SK-N-DZ (cell line): ENCODE measurements at regions not wholly inside any gene's neighbourhood (a gene's known extent, or its start where the extent isn't known, plus 50 kb on each side); places are given as distances from the start of the nearest gene placed in this dataset.

Experiments
- DNase-seq: peaks from one replicate; pipeline ENCODE4 v3.0.0-alpha.2; 2015; ENCODE audit warnings: low spot score

GRCh38 chrX:39169976-39170375 is 368.7 kb downstream of the MID1IP1 start:
- no peak for DNase-seq

DNA sequence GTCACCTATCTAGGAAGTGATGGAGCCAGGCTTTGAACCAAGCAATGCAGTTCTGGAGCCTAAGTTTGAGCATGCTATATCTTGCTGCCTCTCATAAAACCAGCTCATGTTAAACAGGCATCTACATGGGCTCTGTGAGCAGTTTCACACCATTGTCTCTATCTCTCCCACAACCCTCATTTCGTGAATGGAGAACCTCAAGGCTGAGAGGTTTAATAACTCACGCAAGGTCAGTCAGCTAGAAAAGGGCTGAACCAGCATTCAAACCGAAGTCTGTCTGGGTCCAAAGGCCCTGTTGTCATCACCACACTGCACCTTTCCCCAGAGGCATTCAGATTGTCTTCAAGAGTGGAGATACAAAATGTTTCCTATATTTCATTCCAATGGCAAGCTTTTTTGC is 369.2 kb downstream of the MID1IP1 start:
- no peak for DNase-seq

- no peak for DNase-seq
Measured at GRCh38 chrX:39171686-39172085, 370.4 kb downstream of the MID1IP1 start.

DNA sequence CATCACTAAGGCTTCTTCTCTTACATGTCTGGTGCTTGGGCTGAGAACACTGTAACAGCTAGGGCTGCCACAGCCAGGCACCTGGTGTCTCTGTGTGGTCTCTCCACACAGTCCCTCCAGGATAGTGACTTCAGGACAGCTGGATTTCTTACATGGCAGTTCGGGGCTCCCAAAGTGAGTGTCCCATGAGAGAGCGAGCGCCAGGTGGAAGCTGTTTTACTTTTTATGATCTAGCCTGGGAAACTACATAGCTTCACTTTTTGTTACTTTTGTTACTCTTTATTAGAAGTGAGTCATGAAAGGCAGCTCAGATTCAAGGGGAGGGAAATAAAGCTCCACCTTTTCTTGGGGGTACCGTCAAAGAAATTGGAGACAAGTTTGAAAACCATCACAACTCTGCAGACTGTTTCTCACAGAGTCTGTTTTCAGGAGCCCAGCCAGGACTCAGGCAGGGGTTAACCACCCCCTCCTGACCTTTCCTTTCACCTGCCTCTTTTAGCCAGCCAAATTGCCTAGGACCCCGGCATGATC is 373.0 kb downstream of the MID1IP1 start:
- no peak for DNase-seq

GRCh38 chrX:39174772-39175417 is 373.6 kb downstream of the MID1IP1 start:
- DNase-seq = no peak

DNA sequence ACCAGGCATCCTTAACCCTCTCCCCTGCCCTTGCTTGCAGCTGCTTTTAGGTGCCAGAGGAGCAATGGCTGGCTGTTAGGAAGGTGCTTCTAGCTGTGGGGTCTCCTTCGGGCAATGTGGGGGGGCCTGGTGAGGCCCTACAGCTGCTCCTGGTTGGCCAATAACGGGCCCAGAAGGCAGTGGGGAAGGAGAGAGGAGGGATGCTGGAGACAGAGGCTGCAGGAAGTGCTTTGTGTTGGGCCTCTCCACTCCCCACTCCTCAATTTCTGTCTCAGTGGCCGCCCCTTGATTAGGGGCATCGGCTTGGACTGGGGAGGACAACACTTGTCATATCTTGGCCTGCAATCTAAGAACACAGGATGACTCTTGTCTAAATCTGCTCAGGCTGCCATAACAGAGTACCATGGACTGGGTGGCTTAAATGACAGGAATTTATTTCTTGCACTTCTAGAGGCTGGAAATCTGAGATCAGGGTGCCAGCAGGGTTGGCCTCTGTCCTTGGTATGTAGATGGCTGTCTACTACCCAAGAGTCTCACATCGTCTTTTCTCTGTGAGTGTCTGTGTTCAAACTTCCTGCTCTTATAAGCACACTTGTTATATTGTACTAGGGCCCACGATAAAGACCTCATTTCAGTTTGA is 374.3 kb downstream of the MID1IP1 start:
- DNase-seq = no peak

DNA sequence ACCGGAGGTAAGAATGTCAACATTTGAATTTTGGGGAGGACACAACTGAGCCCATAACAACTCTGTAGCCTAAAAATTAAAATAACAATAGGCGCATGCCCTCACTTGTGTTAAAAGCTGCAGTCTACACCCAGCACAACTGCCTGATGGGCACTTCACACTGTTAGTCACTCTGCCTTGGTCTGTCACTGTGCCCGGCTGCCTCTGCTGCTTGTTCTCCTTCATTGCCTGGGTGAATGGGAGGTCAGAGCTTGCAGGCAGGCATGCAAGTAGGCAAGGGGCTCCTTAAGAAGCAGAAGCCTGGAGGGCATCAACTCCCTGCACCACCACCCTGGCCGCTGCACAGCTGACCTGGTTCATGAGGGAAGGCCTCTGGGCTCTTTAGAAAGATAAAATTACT is 374.8 kb downstream of the MID1IP1 start:
- DNase-seq = no peak

DNA sequence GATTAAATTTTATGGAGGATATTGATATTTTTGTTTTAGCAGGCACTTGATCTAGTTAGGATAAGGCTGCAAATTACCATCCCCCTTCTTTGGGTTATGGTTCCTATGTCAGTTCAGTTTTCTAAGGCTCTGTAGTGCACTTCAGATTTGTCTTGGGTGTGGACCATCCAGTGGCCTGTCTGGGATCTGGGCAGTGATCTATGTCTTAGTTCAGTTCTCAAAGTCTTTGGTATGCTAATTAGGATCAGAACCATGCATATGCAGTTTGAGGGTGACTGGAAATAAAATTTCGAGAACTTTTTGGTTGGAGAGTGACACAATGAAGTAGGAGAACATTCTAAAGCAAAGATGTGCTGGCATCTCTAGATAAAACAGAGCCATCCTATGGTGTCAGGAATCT is 388.2 kb downstream of the MID1IP1 start:
- no peak for DNase-seq

DNA sequence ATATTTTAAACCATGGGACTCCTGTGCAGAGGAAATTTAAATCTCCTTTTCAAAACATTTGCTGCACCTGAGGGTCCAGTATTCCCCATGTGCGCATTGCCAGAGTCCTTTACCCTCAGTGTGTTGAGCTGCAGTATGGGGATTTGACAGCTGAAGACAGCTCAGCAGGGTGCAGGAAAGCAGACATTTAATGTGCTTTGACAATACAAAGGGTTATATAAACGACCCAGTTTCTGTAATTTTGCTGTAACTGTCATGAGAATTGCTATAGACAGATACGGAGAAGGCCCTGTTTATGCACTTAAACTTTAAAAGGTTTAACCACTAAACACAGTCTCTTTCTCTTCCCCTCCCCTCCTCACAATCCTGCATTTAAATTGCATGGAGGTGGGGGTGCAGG is 393.4 kb downstream of the MID1IP1 start:
- no peak for DNase-seq

- DNase-seq = peak; percentile 36
Measured at GRCh38 chrX:39195156-39195555, 393.9 kb downstream of the MID1IP1 start.

- no peak for DNase-seq
Measured at GRCh38 chrX:39196192-39197102, 395.2 kb downstream of the MID1IP1 start.

DNA sequence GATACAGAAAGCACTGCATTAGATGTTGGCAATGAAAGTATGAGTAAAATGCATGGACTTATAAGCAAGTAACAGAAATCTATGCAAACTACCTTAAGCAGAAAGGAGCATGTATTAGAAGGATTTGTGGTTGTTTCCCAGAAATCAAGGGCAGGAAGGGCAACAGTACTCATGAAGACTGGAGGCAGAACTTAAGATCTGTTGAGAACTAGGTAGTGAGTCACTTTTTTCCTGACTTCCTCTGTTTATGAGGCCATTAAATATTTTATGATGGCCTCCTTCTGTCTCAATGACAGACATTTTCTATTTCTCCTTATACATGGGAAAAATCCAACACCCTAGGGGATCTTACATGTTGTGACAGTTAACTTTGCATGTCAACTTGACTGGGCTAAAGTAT is 398.2 kb downstream of the MID1IP1 start:
- no peak for DNase-seq

- no peak for DNase-seq
Measured at GRCh38 chrX:39201305-39201990, 400.2 kb downstream of the MID1IP1 start.

DNA sequence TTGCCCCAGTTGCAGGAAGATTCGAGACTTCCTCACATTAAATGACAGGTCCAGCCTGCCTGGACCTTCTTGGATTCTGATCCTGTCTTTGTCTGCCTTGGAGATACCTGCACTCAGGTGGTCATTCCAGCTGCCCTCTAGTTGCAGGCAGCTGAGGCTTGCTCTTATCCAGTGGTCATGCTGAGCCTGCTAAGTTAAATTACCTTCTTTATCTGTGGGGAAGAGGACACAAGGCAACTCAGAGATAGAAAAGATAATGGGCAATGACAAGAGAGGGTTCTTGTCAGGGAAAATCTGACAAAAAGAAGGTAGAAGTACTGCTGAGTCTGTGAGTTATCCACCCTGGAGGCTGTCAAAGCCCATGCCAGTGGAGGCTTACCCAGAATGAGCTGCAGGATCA is 401.4 kb downstream of the MID1IP1 start:
- peak; percentile 8 for DNase-seq

DNA sequence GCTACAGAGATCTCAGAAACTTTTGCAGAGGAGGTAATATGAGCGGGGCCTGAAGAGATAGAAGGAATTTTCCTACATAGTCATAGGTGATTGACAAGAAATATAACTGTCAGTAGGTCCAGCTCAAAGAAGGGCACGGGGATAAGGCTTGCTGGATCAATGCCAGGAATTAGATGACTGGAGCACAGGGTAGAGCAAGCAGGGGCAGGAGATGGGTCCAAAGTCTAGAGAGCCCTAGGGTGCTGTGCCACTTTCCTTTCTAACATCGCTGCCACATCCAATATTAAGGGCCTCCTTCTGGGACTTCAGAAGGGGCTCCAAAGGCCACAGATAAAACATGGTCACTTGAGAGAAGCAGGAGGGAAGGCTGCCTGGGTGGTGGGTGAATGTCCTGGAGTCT is 402.2 kb downstream of the MID1IP1 start:
- DNase-seq = no peak

GRCh38 chrX:39204353-39204752 is 403.1 kb downstream of the MID1IP1 start:
- no peak for DNase-seq

- DNase-seq = no peak
Measured at GRCh38 chrX:39204945-39205344, 403.7 kb downstream of the MID1IP1 start.

- no peak for DNase-seq
Measured at GRCh38 chrX:39205467-39205866, 404.2 kb downstream of the MID1IP1 start.

- no peak for DNase-seq
Measured at GRCh38 chrX:39206399-39207145, 405.3 kb downstream of the MID1IP1 start.

- DNase-seq = no peak
Measured at GRCh38 chrX:39211501-39211900, 410.2 kb downstream of the MID1IP1 start.

- no peak for DNase-seq
Measured at GRCh38 chrX:39212456-39212855, 411.2 kb downstream of the MID1IP1 start.
